Natural killer cell treated with Interleukin-12 subunit alpha and Interleukin-12 subunit beta and Interleukin-15 and Interleukin-18, amount 100 ng/mL, for 72 hours (primary cell): ENCODE measurements at regions not wholly inside any gene's neighbourhood (a gene's known extent, or its start where the extent isn't known, plus 50 kb on each side); places are given as distances from the start of the nearest gene placed in this dataset.

Source experiments
- ATAC-seq, 2 donors: fragments of 150-1000 bp; cut with Tn5 transposase in 1 of 2; sonication (Bioruptor Pico), chemical (Tn5 transposase) in 1 of 2; 2 replicates each; pipeline ENCODE4 v1.10.0; 2021
- DNase-seq: peaks from one replicate; pipeline ENCODE4 v3.0.0; 2022; ENCODE audit warnings: low spot score
- H3K27ac Mint-ChIP-seq, 2 donors: 1 replicate in 1 of 2; 2 replicates in 1 of 2; pipeline ENCODE4 v1.8.0; 2022; ENCODE audit warnings: mixed read lengths in 2 of 2, mild to moderate bottlenecking in 1 of 2, moderate library complexity in 1 of 2
- H3K27me3 Mint-ChIP-seq, 2 donors: 1 replicate in 1 of 2; 2 replicates in 1 of 2; pipeline ENCODE4 v1.8.0; 2022; ENCODE audit warnings: mixed read lengths in 2 of 2
- H3K36me3 Mint-ChIP-seq: one replicate; pipeline ENCODE4 v1.8.0; 2022; ENCODE audit warnings: mixed read lengths
- H3K4me1 Mint-ChIP-seq, 2 donors: 1 replicate in 1 of 2; 2 replicates in 1 of 2; pipeline ENCODE4 v1.8.0; 2022; ENCODE audit warnings: low read depth in 2 of 2, mixed read lengths in 2 of 2, mild to moderate bottlenecking in 1 of 2
- H3K4me3 Mint-ChIP-seq: one replicate; pipeline ENCODE4 v1.8.0; 2022; ENCODE audit warnings: mixed read lengths
- H3K9me3 Mint-ChIP-seq: 2 replicates; pipeline ENCODE4 v1.8.0; 2022; ENCODE audit warnings: mixed read lengths

DNA sequence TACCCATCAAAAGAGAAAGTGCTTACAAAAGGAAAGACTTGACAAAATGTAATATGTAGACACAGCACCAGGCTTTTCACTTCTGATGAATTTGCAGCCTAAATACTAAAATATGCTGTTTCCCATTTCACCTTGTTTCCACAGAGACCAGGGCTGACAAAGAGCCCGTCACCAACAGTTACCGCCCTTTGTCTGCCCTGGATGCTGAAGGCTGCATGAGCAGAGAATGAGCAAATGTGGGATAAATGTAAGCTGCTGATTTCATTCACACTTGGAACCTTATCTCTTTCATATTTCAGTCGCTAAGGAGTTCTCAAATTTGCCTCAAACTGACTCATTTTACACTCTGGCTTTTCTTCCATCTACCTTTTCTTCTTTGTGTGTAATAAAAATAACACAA, 213.9 kb downstream of the TMEM167A start:
- Mint-ChIP-seq H3K9me3 (no peaks in the 10 kb centered on the region), H3K4me1 (no peaks in the 10 kb centered on the region), H3K4me3 (no peak overlapping the region), H3K27ac (no peak overlapping the region), H3K36me3 (no peaks in the 10 kb centered on the region), H3K27me3 (no peaks in the 10 kb centered on the region)
- ATAC-seq = no peak
- no peak for DNase-seq

DNA sequence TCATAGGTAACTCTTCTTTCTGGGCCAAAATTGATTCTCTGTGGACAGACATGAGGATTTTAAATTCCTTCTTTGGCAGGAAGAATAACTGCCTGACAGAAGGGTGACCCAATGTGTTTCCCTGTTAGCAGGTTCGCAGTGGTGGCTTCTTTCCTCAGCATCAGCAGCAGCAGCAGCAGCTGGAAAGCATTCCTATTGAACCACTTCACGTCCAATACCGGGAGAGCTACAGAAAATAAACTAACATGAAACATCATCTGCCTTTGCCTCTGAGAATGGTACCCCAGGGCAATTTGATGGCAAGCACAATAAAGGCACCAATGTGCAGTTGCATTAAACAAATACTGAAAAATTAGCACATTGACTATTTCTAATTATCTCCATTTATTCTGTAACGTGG, 214.5 kb downstream of the TMEM167A start:
- ATAC-seq (no peak), DNase-seq (no peak)
- no peak overlapping the region for H3K4me3 Mint-ChIP-seq
- H3K36me3 Mint-ChIP-seq = no peaks in the 10 kb centered on the region
- no peaks in the 10 kb centered on the region for H3K4me1 Mint-ChIP-seq
- H3K27me3 Mint-ChIP-seq = no peaks in the 10 kb centered on the region
- H3K27ac Mint-ChIP-seq = no peak overlapping the region
- H3K9me3 Mint-ChIP-seq = no peaks in the 10 kb centered on the region

DNA sequence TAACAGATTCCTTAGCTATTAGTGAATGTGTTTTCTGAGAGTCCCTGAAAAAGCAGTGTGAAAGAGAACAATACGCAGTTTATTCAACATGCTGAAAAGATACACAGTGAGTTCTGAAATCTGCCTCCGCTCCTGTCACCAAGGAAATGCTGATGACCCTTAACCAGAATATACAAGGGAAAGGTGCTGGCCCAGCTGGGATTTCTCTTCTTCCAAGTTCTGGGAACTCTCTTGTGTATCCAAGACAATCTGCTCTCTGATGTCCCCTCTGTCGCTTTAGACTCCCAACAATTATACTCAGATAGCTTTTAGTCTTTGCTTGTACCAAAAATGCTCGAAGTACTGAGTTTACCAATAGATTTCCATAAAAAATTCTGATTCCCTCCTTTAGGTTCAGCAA, 214.9 kb downstream of the TMEM167A start:
- ATAC-seq = no peak
- H3K4me1 Mint-ChIP-seq = no peaks in the 10 kb centered on the region
- no peaks in the 10 kb centered on the region for H3K27me3 Mint-ChIP-seq

DNA sequence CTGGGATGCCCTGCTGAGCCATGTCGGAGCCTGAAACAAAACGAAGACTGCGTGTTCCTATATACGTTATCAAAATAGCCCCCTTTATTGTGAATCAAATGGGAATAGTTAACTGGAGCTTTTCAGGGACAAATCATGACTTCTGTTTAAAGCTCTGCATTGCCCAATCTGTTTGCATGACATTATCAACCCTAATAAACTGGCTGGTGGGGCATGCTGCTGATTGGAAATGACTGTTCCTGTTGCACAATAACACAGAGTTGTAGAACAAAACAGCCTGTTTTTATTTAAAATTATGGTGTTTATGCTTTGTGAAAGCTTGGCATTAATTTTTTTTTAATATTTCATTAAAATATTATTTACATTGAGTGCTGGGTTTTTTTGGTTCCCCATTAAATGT, 215.5 kb downstream of the TMEM167A start:
- no peaks in the 10 kb centered on the region for H3K9me3 Mint-ChIP-seq
- ATAC-seq = no peak
- H3K27ac Mint-ChIP-seq = no peak overlapping the region
- no peaks in the 10 kb centered on the region for H3K4me1 Mint-ChIP-seq
- H3K36me3 Mint-ChIP-seq = no peaks in the 10 kb centered on the region
- no peak overlapping the region for H3K4me3 Mint-ChIP-seq
- H3K27me3 Mint-ChIP-seq = no peaks in the 10 kb centered on the region
- no peak for DNase-seq

More for the DNA sequence above, 214.9 kb downstream of the TMEM167A start:
- Mint-ChIP-seq H3K36me3 (no peaks in the 10 kb centered on the region), H3K4me3 (no peak overlapping the region), H3K9me3 (no peaks in the 10 kb centered on the region), H3K27ac (no peak overlapping the region)
- DNase-seq = no peak

DNA sequence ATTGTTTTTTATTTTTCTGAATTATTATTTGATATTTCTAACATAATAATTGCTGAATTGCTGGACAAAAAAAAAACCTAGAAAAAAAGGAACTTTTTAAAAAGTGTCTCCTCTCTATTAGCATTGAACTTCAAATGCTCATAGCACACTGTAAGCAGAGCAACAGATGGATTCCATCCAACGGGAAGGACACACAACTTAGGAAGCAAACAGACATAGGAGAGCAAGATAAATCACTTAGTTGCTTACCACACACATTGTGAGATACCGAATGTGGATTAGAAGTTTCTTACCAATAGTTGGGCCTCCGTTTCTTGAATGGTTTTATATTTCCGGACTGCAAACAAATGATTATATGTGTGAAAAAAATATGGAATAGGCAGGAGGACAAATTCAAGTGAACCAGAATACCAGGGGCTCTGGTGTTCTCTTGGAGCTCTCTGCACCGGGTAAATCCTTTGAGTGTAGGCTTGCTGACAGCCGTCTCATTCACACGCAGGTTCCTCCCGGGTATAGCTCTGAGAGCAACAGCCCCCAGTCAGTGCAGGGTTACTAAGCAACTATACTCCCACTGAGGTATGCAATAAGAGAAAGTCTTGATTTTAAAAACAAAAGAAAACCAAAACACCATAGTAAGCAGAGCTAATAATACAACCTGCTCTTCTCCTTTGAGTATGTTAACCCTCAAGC, 217.6 kb downstream of the TMEM167A start:
- H3K27ac Mint-ChIP-seq = no peak overlapping the region
- ATAC-seq (no peak), DNase-seq (no peak)
- H3K4me3 Mint-ChIP-seq = no peak overlapping the region
- no peaks in the 10 kb centered on the region for H3K9me3 Mint-ChIP-seq
- no peaks in the 10 kb centered on the region for H3K27me3 Mint-ChIP-seq
- no peaks in the 10 kb centered on the region for H3K36me3 Mint-ChIP-seq
- no peaks in the 10 kb centered on the region for H3K4me1 Mint-ChIP-seq

DNA sequence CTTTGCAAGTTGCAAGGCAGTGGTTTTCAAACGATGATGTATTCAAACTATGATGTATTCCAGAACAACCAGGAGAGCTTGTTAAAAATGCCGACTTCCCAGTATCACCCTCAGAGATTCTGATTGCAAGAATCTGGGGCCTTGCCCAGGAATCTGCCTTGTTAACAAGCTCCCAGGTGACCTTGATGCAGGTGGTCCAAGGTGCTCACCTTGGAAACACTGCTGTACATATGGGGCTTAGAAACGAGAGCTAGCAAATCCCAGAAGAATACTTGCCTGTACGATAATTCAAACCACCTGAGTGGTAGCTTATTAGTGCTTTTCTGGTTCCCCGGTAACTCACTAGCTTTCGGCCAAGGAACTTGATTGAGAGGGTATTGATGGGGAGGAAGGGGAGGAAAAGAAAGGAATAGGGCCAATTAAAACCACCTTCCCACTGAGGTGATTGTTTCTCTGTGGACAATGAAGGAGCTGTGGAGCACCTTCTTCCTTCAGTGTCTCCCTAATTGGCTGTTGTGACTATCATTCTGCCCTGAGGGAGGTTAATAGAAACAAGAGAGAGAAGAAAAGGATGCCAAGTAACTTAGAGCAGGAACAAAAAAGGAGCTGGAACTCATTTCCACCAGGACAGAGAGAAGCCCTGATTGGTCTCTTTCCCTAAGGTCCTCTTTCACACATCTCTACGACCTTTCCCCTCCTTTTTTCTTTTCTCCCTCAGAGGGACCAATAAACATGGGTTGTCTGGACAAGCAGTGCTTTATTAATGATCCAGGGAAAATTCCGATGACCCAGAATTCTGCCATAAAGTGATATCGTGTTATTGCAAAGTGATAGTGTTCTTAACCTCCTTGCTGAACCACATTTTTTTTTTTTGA, 218.8 kb downstream of the TMEM167A start:
- DNase-seq (no peak), ATAC-seq (no peak)
- Mint-ChIP-seq H3K36me3 (no peaks in the 10 kb centered on the region), H3K27ac (no peak overlapping the region), H3K9me3 (no peaks in the 10 kb centered on the region), H3K27me3 (no peaks in the 10 kb centered on the region), H3K4me1 (no peaks in the 10 kb centered on the region), H3K4me3 (no peak overlapping the region)

DNA sequence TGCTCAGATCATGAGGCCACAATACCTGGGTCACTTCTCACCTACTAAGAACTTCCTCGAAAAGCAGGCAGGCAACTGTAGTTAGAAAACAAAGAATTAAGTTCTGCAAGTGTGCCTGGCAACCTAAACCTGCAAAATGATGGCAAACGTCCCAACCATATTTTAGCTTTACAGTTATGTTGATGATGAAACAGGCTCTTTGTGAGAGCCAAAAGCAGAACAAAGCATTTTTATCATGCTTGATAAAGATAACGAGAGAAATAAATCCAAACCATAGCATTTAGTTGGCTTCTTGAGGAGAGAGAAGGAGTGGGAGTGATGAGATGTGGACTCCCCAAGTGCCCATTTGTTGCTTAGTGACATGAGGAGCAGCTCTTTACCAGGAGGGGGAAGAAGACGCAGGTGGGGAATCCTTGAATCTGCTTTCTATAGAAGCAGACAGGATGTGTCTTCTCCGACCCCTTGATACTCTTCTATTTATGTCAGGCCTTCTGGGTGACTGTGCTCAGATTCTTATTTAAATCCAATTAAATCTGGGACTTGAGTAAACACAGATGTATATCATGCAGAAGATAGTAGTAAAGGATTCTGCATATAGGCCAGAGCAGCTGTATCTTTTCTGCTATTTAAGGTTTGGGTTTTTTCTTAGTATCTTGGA, 221.2 kb downstream of the TMEM167A start:
- DNase-seq (no peak), ATAC-seq (no peak)
- Mint-ChIP-seq H3K4me3 (no peak overlapping the region), H3K36me3 (no peaks in the 10 kb centered on the region), H3K4me1 (no peaks in the 10 kb centered on the region), H3K27me3 (no peaks in the 10 kb centered on the region), H3K9me3 (no peaks in the 10 kb centered on the region), H3K27ac (no peak overlapping the region)

DNA sequence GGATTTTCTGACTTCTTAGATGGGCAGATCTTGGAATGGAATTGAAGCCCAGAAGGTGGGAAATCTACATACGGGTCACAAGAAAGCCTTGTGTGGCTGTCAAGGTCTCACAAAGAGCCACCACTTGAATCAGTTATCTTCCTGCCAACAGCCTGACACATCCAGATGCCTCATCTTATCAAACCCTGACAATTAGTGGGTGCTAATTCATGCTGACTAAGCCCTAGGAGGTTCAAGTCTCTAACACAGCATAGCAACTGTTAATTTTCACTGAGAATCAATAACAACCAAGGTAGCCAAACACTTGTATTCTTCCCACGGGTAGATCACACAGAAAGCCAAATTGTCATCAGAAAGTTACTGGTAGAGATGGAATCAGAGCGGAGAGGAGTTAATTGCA, 222.2 kb downstream of the TMEM167A start:
- DNase-seq = no peak
- Mint-ChIP-seq H3K27me3 (no peaks in the 10 kb centered on the region), H3K36me3 (no peaks in the 10 kb centered on the region), H3K4me1 (no peaks in the 10 kb centered on the region), H3K4me3 (no peak overlapping the region), H3K9me3 (no peaks in the 10 kb centered on the region), H3K27ac (no peak overlapping the region)
- no peak for ATAC-seq

DNA sequence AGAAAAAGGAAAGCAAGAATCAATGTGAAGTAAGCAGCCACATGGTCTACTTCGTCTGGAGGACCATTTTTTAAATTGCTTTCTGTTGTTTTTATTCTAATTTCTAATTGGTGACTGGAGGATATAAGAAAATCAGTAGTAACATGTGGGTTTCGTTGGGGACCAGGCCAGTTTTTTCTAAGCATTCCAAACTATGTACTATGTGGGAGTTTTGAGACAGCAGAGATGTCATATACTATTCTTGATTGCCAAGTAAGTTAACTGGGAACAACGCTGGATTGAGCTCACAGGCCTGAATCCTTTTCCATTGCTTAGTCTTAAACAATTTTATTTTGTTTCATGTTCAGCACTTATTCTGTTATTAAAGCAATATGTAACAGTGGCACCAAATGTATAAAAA, 225.7 kb downstream of the TMEM167A start:
- Mint-ChIP-seq H3K27ac (no peak overlapping the region), H3K4me1 (no peaks in the 10 kb centered on the region)
- no peak for DNase-seq

DNA sequence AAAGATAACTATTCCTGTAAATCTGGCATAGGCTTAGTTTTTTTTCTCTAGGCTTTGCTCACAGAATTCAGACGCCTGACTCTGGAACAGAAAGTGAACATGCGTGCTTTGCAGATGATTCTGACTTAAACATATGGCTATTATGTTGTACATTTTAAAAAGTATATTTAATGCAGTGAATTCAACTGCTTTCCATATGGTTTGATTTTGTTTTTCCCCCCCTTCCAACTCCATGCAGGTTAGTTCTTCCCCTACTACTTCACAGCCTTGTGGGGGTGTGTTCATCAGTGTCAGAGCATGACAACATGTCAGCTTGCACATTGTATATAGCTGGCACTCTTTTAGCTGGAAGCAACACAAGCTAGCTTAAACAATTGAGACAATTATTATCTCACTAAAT, 226.8 kb downstream of the TMEM167A start:
- Mint-ChIP-seq H3K4me3 (no peak overlapping the region), H3K27ac (no peak overlapping the region), H3K9me3 (no peaks in the 10 kb centered on the region), H3K27me3 (peaks cover 2 to 7% of the 10 kb centered on the region in 2 donors), H3K4me1 (no peaks in the 10 kb centered on the region), H3K36me3 (peaks cover 4% of the 10 kb centered on the region)
- DNase-seq (no peak), ATAC-seq (no peak)

More for the DNA sequence above, 225.7 kb downstream of the TMEM167A start:
- Mint-ChIP-seq H3K9me3 (no peaks in the 10 kb centered on the region), H3K4me3 (no peak overlapping the region), H3K36me3 (peaks cover 2% of the 10 kb centered on the region), H3K27me3 (peaks cover 2 to 5% of the 10 kb centered on the region in 2 donors)
- no peak for ATAC-seq

DNA sequence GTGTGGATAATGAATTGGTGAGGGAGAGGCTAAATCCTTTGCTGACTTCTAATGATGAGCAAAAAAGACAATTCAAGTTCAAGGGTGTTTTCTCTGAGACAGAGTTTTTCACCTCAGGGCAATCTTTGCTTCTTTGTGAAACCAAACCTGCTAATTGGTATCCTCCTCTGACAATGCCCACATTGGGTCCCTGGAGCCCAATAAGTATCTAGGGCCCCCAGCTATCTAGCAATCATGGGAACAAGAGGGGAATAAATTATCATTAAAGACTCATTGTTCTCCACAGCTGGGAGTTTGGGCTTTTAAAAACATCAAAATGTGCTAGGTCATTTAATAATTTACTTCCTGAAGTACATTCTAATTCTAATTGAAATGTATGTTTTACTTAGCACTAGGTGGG, 227.3 kb downstream of the TMEM167A start:
- Mint-ChIP-seq H3K4me1 (no peaks in the 10 kb centered on the region), H3K4me3 (no peak overlapping the region), H3K36me3 (peaks cover 8% of the 10 kb centered on the region), H3K9me3 (no peaks in the 10 kb centered on the region), H3K27me3 (peaks cover 2 to 12% of the 10 kb centered on the region in 2 donors), H3K27ac (no peak overlapping the region)
- ATAC-seq (no peak), DNase-seq (no peak)

DNA sequence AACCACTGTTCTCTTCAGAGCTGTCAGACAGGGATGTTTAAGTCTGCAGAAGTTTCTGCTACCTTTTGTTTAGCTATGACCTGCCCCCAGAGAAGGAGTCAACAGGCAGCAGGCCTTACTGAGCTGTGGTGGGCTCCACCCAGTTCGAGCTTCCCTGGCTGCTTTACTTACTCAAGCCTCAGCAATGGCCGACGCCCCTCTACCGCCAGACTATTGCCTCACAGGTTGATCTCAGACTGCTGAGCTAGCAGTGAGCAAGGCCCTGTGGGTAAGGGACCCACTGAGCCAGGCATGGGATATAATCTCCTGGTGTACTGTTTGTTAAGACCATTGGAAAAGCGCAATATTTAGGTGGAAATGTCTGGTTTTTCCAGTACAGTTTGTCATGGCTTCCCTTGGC, 229.6 kb downstream of the TMEM167A start:
- peaks cover 8% of the 10 kb centered on the region for H3K36me3 Mint-ChIP-seq
- H3K9me3 Mint-ChIP-seq = no peaks in the 10 kb centered on the region
- no peak for DNase-seq
- no peak for ATAC-seq
- H3K4me3 Mint-ChIP-seq = no peak overlapping the region
- H3K27me3 Mint-ChIP-seq = peaks cover 6 to 14% of the 10 kb centered on the region in 2 donors
- no peaks in the 10 kb centered on the region for H3K4me1 Mint-ChIP-seq
- no peak overlapping the region for H3K27ac Mint-ChIP-seq

DNA sequence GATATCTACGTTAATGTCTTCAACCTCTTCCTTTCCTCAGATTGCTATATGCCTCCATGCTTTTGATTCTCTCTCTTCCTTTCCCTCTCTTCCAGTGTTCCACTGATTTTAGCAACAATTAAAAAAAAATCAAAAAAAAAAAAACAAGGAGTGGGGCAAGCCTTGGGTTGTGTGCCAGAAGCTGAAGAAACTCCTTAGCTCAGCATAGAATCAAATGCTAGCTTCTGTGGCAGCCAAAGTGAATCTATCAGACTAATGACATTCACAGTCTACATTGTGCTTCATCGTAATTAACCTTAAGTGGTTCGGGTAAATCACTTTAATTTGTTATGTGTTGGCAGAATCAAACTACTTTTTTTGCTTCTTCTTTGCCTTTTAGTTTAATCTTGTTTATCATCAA, 237.3 kb downstream of the TMEM167A start:
- Mint-ChIP-seq H3K4me3 (no peak overlapping the region), H3K9me3 (peaks cover 8% of the 10 kb centered on the region), H3K4me1 (no peaks in the 10 kb centered on the region), H3K27ac (no peak overlapping the region), H3K36me3 (peaks cover 6% of the 10 kb centered on the region), H3K27me3 (peaks cover 2 to 4% of the 10 kb centered on the region in 2 donors)
- no peak for DNase-seq
- ATAC-seq = no peak

DNA sequence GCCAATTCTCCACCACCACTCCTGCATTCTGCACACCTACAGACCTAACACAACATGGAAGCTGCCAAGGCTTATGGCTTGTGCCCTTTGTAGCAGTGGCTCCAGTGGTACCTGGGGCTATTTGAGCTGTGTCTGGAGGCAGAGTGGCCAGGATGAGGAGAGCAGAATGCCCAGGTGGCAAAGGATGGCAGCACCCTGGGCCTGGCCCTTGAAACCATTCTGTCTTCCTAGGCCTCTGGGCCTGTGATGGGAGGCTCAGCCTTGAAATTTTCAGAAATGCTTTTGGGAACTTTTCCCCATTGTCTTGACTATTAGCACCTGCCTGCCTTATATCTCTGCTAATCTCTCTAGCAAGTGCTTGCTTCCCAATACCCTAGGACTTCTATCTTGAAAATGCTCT, 241.7 kb downstream of the TMEM167A start:
- Mint-ChIP-seq H3K4me3 (no peak overlapping the region), H3K9me3 (peaks cover 11% of the 10 kb centered on the region), H3K4me1 (no peaks in the 10 kb centered on the region), H3K27ac (no peak overlapping the region), H3K36me3 (peaks cover 12% of the 10 kb centered on the region), H3K27me3 (peaks cover 0 to 6% of the 10 kb centered on the region in 2 donors)
- ATAC-seq = peak; percentile 20
- DNase-seq = no peak
